T-helper 17 cell (primary cell): ENCODE measurements at regions not wholly inside any gene's neighbourhood (a gene's known extent, or its start where the extent isn't known, plus 50 kb on each side); places are given as distances from the start of the nearest gene placed in this dataset.

Source experiments
- ATAC-seq: fragments of 150-1000 bp; cut with Tn5 transposase; 2 replicates; pipeline ENCODE4 v1.10.0; 2021; ENCODE audit warnings: mild to moderate bottlenecking, moderate library complexity
- DNase-seq, 3 donors: peaks; one replicate each; pipeline versions ENCODE4 v3.0.0 to v3.0.0-alpha.2; 2020 to 2021
- H3K9me3 ChIP-seq: one replicate; pipeline ENCODE4 v1.7.0; 2013; ENCODE audit warnings: low read length, mild to moderate bottlenecking; ENCODE audit not compliant: control insufficient read depth, poor library complexity, severe bottlenecking
- H3K27ac Mint-ChIP-seq: one replicate; pipeline ENCODE4 v1.8.0; 2022; ENCODE audit warnings: mild to moderate bottlenecking, moderate library complexity, mixed read lengths
- H3K27me3 Mint-ChIP-seq: one replicate; pipeline ENCODE4 v1.8.0; 2022; ENCODE audit warnings: mixed read lengths
- H3K36me3 Mint-ChIP-seq: one replicate; pipeline ENCODE4 v1.8.0; 2022; ENCODE audit warnings: low read depth, mixed read lengths
- H3K4me1 Mint-ChIP-seq: one replicate; pipeline ENCODE4 v1.8.0; 2022; ENCODE audit warnings: mild to moderate bottlenecking, mixed read lengths
- H3K4me3 Mint-ChIP-seq: one replicate; pipeline ENCODE4 v1.8.0; 2022; ENCODE audit warnings: mild to moderate bottlenecking, moderate library complexity, mixed read lengths

DNA sequence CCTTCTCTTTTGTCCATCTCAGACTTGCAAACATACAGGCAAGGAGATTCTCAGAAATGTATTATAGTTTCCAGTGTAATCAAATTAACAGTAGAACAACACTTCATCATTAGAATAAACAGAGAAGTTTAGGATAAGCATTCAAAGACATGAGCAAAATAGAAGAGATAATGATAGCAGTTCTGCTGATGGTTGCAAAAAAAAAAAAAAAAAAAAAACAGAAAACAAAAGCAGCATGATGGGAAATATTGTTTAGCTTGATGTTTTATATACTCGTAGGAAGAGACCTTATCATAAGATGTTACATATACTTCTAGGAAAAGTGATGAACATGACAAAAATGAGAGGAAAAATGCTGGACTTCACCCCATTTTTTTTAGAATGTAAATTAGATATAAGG, 1356.2 kb downstream of the MAT2B start:
- no peaks in the 10 kb centered on the region for H3K36me3 Mint-ChIP-seq
- no peaks in the 10 kb centered on the region for H3K27me3 Mint-ChIP-seq
- no peaks in the 10 kb centered on the region for H3K9me3 ChIP-seq
- DNase-seq, result no peak
- no peaks in the 10 kb centered on the region for H3K4me1 Mint-ChIP-seq
- ATAC-seq, result no peak
- H3K27ac Mint-ChIP-seq, result no peak overlapping the region
- H3K4me3 Mint-ChIP-seq, result no peak overlapping the region

GRCh38 chr5:164868761-164869160, 1363.3 kb downstream of the MAT2B start:
- no peaks in the 10 kb centered on the region for H3K9me3 ChIP-seq
- Mint-ChIP-seq H3K27me3 (no peaks in the 10 kb centered on the region), H3K27ac (no peak overlapping the region), H3K36me3 (no peaks in the 10 kb centered on the region), H3K4me1 (no peaks in the 10 kb centered on the region), H3K4me3 (no peak overlapping the region)
- DNase-seq, result no peak
- ATAC-seq, result no peak

DNA sequence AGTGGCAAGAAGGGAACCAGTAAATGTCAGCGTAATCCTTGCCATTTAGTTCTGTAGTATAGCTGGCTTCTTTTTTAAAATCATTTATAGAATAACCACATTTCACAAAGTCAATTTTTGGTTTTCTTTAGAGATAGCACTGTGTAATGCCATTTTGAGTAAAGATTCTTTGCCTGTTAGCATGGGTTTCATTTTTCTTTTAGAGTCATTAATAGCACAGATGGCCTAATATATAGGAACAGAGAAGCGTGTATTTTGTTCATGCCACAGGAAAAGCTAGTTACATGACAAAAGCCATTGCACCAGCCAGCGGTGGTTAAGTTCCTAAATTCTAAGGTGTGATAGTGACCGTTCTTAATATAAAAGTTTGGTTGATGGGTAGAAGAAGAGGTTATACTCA, 1363.9 kb downstream of the MAT2B start:
- Mint-ChIP-seq H3K27me3 (no peaks in the 10 kb centered on the region), H3K27ac (no peak overlapping the region), H3K4me3 (no peak overlapping the region), H3K4me1 (no peaks in the 10 kb centered on the region), H3K36me3 (no peaks in the 10 kb centered on the region)
- DNase-seq, result no peak
- H3K9me3 ChIP-seq, result no peaks in the 10 kb centered on the region
- no peak for ATAC-seq

DNA sequence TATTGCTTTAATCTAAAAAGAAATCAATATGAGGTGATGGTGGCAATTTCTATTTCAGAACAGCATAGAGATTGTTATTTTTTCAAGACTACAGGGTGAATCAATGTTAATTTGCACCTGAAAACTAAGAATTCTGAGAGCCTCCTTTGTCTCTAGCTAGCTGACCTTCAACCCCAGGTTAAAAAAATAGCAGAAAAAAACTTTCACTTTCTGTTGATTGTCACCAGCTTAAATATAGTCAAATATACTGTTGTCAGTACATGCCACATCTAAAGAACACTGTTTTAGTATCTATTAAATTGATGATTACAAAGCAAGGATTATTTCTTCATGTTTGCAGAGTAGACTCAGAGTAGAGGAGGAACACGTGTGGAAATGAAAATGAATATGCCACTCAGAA, 1371.4 kb downstream of the MAT2B start:
- DNase-seq, result no peak
- Mint-ChIP-seq H3K27ac (no peak overlapping the region), H3K27me3 (no peaks in the 10 kb centered on the region), H3K4me1 (no peaks in the 10 kb centered on the region), H3K36me3 (no peaks in the 10 kb centered on the region), H3K4me3 (no peak overlapping the region)
- no peak for ATAC-seq
- no peaks in the 10 kb centered on the region for H3K9me3 ChIP-seq

- no peak for ATAC-seq
Observed at GRCh38 chr5:164881442-164881841, 1376.0 kb downstream of the MAT2B start.

GRCh38 chr5:164885179-164885578, 1379.8 kb downstream of the MAT2B start:
- DNase-seq (no peak), ATAC-seq (no peak)
- H3K27me3 Mint-ChIP-seq, result no peaks in the 10 kb centered on the region
- H3K4me3 Mint-ChIP-seq, result no peak overlapping the region
- no peak overlapping the region for H3K27ac Mint-ChIP-seq
- H3K36me3 Mint-ChIP-seq, result no peaks in the 10 kb centered on the region
- H3K4me1 Mint-ChIP-seq, result no peaks in the 10 kb centered on the region
- H3K9me3 ChIP-seq, result peaks cover 5% of the 10 kb centered on the region

More at GRCh38 chr5:164881442-164881841, 1376.0 kb downstream of the MAT2B start:
- no peaks in the 10 kb centered on the region for H3K27me3 Mint-ChIP-seq
- no peak overlapping the region for H3K27ac Mint-ChIP-seq
- DNase-seq, result no peak
- no peaks in the 10 kb centered on the region for H3K36me3 Mint-ChIP-seq
- no peak overlapping the region for H3K4me3 Mint-ChIP-seq
- H3K4me1 Mint-ChIP-seq, result no peaks in the 10 kb centered on the region
- H3K9me3 ChIP-seq, result peaks cover 5% of the 10 kb centered on the region

- no peak for ATAC-seq
Observed at GRCh38 chr5:164893071-164893470, 1387.7 kb downstream of the MAT2B start.

DNA sequence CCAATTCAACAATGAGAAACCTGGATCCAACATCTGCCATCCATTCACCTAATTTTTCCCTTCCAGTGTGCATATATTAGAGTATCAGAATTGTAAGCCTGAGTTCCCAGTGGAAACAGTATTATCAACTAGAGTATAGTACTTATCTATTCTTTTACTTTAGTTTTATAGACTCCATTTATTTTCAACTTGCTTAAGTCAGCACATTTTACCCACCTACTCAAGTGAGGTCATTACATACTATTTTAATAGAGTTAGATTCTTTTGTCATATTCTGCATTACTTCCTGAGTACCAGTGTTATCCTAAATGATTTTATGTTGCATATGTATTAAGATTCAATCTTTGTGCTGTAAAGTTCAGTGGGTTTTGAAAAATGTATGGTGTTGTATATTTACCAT, 1393.3 kb downstream of the MAT2B start:
- Mint-ChIP-seq H3K4me3 (no peak overlapping the region), H3K4me1 (no peaks in the 10 kb centered on the region), H3K27me3 (no peaks in the 10 kb centered on the region), H3K36me3 (no peaks in the 10 kb centered on the region), H3K27ac (no peak overlapping the region)
- no peaks in the 10 kb centered on the region for H3K9me3 ChIP-seq
- ATAC-seq, result no peak
- DNase-seq, result no peak

More at GRCh38 chr5:164893071-164893470, 1387.7 kb downstream of the MAT2B start:
- H3K9me3 ChIP-seq, result no peaks in the 10 kb centered on the region
- no peaks in the 10 kb centered on the region for H3K27me3 Mint-ChIP-seq
- H3K4me1 Mint-ChIP-seq, result no peaks in the 10 kb centered on the region
- H3K36me3 Mint-ChIP-seq, result no peaks in the 10 kb centered on the region
- no peak overlapping the region for H3K27ac Mint-ChIP-seq
- no peak for DNase-seq
- H3K4me3 Mint-ChIP-seq, result no peak overlapping the region

- H3K27me3 Mint-ChIP-seq, result no peaks in the 10 kb centered on the region
- H3K36me3 Mint-ChIP-seq, result peaks cover 2% of the 10 kb centered on the region
- ATAC-seq (no peak), DNase-seq (no peak)
- no peak overlapping the region for H3K27ac Mint-ChIP-seq
- H3K9me3 ChIP-seq, result no peaks in the 10 kb centered on the region
- H3K4me1 Mint-ChIP-seq, result no peaks in the 10 kb centered on the region
- H3K4me3 Mint-ChIP-seq, result no peak overlapping the region
Observed at GRCh38 chr5:164909673-164910072, 1404.3 kb downstream of the MAT2B start.

- Mint-ChIP-seq H3K36me3 (no peaks in the 10 kb centered on the region), H3K27me3 (no peaks in the 10 kb centered on the region)
- ATAC-seq, result no peak
Observed at GRCh38 chr5:164921722-164922121, 1416.3 kb downstream of the MAT2B start.

DNA sequence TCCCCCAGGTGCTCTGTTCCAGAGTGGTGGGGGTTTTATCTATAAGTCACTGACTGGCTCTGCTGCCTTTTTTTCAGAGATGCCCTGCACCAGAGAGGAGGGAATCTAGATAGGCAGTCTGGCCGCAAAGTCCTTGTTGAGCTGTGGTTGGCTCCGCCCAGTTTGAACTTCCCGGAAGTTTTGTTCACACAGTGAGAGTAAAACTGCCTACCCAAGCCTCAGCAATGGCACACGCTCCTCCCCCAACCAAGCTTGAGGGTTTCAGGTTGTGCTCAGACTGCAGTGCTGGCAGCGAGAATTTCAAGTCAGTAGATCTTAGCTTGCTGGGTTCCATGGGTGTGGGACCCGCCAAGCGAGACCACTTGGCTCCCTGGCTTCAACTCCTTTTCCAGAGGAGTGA, 1428.6 kb downstream of the MAT2B start:
- Mint-ChIP-seq H3K4me3 (no peak overlapping the region), H3K27ac (no peak overlapping the region), H3K27me3 (no peaks in the 10 kb centered on the region), H3K4me1 (no peaks in the 10 kb centered on the region), H3K36me3 (no peaks in the 10 kb centered on the region)
- ATAC-seq, result no peak
- no peak for DNase-seq
- no peaks in the 10 kb centered on the region for H3K9me3 ChIP-seq

More at GRCh38 chr5:164921722-164922121, 1416.3 kb downstream of the MAT2B start:
- H3K27ac Mint-ChIP-seq, result no peak overlapping the region
- no peak overlapping the region for H3K4me3 Mint-ChIP-seq
- no peaks in the 10 kb centered on the region for H3K4me1 Mint-ChIP-seq
- H3K9me3 ChIP-seq, result no peaks in the 10 kb centered on the region
- DNase-seq, result no peak

- no peaks in the 10 kb centered on the region for H3K4me1 Mint-ChIP-seq
- H3K4me3 Mint-ChIP-seq, result no peak overlapping the region
- H3K27ac Mint-ChIP-seq, result no peak overlapping the region
- no peak for ATAC-seq
- DNase-seq, result no peak
- H3K9me3 ChIP-seq, result no peaks in the 10 kb centered on the region
- no peaks in the 10 kb centered on the region for H3K27me3 Mint-ChIP-seq
- no peaks in the 10 kb centered on the region for H3K36me3 Mint-ChIP-seq
Observed at GRCh38 chr5:164934561-164934960, 1429.1 kb downstream of the MAT2B start.

- no peaks in the 10 kb centered on the region for H3K36me3 Mint-ChIP-seq
- H3K27me3 Mint-ChIP-seq, result no peaks in the 10 kb centered on the region
- DNase-seq (no peak), ATAC-seq (no peak)
- H3K4me1 Mint-ChIP-seq, result no peaks in the 10 kb centered on the region
- H3K4me3 Mint-ChIP-seq, result no peak overlapping the region
- H3K27ac Mint-ChIP-seq, result no peak overlapping the region
- H3K9me3 ChIP-seq, result no peaks in the 10 kb centered on the region
Observed at GRCh38 chr5:164941132-164941531, 1435.7 kb downstream of the MAT2B start.

DNA sequence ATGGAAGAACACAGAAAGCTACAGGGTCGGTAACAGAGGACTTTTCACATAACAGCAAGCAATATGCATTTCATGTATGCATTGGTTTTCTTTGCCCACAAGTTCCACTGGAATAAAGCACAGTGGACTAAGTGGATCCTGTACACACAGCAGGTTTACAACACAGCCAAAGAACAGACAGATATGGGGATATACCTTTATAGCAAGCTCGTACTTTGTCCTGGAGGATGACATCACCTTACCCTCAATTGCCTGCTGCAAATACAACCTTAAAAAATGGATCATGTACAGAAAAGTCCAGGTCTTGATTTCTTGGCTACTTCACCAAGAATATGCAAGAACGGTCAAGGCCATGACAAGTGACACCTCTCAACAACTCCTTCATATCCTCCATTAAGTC, 1445.5 kb downstream of the MAT2B start:
- no peaks in the 10 kb centered on the region for H3K4me1 Mint-ChIP-seq
- no peaks in the 10 kb centered on the region for H3K36me3 Mint-ChIP-seq
- ATAC-seq (no peak), DNase-seq (no peak)
- H3K27ac Mint-ChIP-seq, result no peak overlapping the region
- no peaks in the 10 kb centered on the region for H3K27me3 Mint-ChIP-seq
- H3K9me3 ChIP-seq, result no peaks in the 10 kb centered on the region
- H3K4me3 Mint-ChIP-seq, result no peak overlapping the region

GRCh38 chr5:164951570-164951969, 1446.2 kb downstream of the MAT2B start:
- H3K27ac Mint-ChIP-seq, result no peak overlapping the region
- no peaks in the 10 kb centered on the region for H3K9me3 ChIP-seq
- H3K27me3 Mint-ChIP-seq, result no peaks in the 10 kb centered on the region
- no peak overlapping the region for H3K4me3 Mint-ChIP-seq
- ATAC-seq (no peak), DNase-seq (no peak)
- H3K36me3 Mint-ChIP-seq, result no peaks in the 10 kb centered on the region
- H3K4me1 Mint-ChIP-seq, result no peaks in the 10 kb centered on the region
